GM12891 (cell line): ENCODE measurements at regions not wholly inside any gene's neighbourhood (a gene's known extent, or its start where the extent isn't known, plus 50 kb on each side); places are given as distances from the start of the nearest gene placed in this dataset.

Source experiments
- DNase-seq: peaks from one replicate; pipeline ENCODE4 v3.0.0; 2011; ENCODE audit warnings: low spot score; ENCODE audit not compliant: insufficient read length
- FAIRE-seq: peaks from 2 replicates; lab custom pipeline; 2011; peaks lifted over from hg19 to GRCh38; lab: Jason Lieb, UNC
- PAX5 ChIP-seq: IDR thresholded peaks from 2 replicates; pipeline ENCODE4 v1.6.1; 2011; ENCODE audit warnings: low read length, moderate library complexity, mild to moderate bottlenecking; ENCODE audit not compliant: insufficient read depth, severe bottlenecking
- POLR2A ChIP-seq: IDR thresholded peaks from 2 replicates; pipeline ENCODE4 v1.6.1; 2011; ENCODE audit warnings: low read depth, low read length, control low read depth
- POLR2AphosphoS5 ChIP-seq: IDR thresholded peaks from 2 replicates; pipeline ENCODE4 v1.6.1; 2011; ENCODE audit warnings: low read depth, low read length, control low read depth
- POU2F2 ChIP-seq: IDR thresholded peaks from 2 replicates; pipeline ENCODE4 v1.6.1; 2011; ENCODE audit warnings: low read depth, mild to moderate bottlenecking, control low read depth, low read length, moderate library complexity
- SPI1 ChIP-seq: IDR thresholded peaks from 2 replicates; pipeline ENCODE4 v1.6.1; 2011; ENCODE audit warnings: low read depth, low read length, control low read depth
- TAF1 ChIP-seq: IDR thresholded peaks from 2 replicates; pipeline ENCODE4 v1.6.1; 2011; ENCODE audit warnings: low read depth, low read length, control low read depth

GRCh38 chrY:14444550-14444949 lies 79.8 kb upstream of the NLGN4Y start:
- TF ChIP-seq POU2F2 (no peak), POLR2A (no peak), SPI1 (no peak)
- DNase-seq (no peak), FAIRE-seq (no peak)

DNA sequence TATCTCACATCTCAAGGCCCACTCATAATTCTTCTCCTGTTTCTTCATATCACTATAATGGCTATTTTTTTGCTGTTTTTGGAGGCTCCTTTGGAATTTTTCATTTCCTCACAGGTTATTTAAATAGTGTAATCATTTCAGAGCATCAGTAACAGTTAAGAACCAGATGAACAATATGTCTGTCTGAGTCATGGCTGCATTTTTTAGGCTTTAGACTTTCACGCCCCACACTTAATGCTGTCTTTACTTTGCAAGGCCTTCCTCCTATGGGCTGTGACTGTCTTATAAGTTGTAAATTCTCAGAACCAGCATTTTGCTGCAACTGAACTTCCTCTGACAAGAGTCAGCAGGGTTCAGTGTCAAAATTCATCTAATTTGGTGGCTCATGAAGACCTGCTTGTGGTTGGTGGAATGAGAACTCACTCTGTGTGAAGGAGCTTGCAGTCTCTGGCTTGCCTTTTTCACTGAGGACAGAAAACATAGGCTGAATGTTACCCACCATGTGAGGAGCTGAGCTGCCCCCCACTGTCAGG lies 56.1 kb upstream of the NLGN4Y start:
- DNase-seq (no peak), FAIRE-seq (no peak)
- TF ChIP-seq POU2F2, result no peak
- TF ChIP-seq POLR2AphosphoS5, result no peak
- TF ChIP-seq TAF1, result no peak
- no peak for TF ChIP-seq PAX5

- no peak for FAIRE-seq
- no peak for DNase-seq
- TF ChIP-seq POU2F2 (no peak), TAF1 (no peak), POLR2AphosphoS5 (no peak), PAX5 (no peak), POLR2A (no peak), SPI1 (no peak)
Observed at GRCh38 chrY:14472421-14472820, 51.9 kb upstream of the NLGN4Y start.

- FAIRE-seq, result no peak
Observed at GRCh38 chrY:14473320-14473719, 51.0 kb upstream of the NLGN4Y start.

More at GRCh38 chrY:14473320-14473719, 51.0 kb upstream of the NLGN4Y start:
- no peak for TF ChIP-seq TAF1
- no peak for TF ChIP-seq POLR2AphosphoS5
- no peak for TF ChIP-seq POU2F2
- no peak for TF ChIP-seq SPI1
- TF ChIP-seq PAX5, result no peak
- no peak for TF ChIP-seq POLR2A
- no peak for DNase-seq
